A673 (cell line): ENCODE measurements at regions not wholly inside any gene's neighbourhood (a gene's known extent, or its start where the extent isn't known, plus 50 kb on each side); places are given as distances from the start of the nearest gene placed in this dataset.

Source experiments
- BruUV-seq: library from RNA; stranded (reverse); fragments of 400-500 nt; replicated peaks from 2 replicates; lab custom pipeline; 2021; lab: Mats Ljungman, UMichigan
- CTCF ChIA-PET: fragments of 300-600 bp; sonication (Branson Sonifier 250); formaldehyde crosslinking; loops from one replicate; lab custom pipeline; 2022; ENCODE audit warnings: antibody characterized with exemption; lab: Charles Lee
- POLR2A ChIA-PET: fragments of 300-600 bp; sonication (Branson Sonifier 250); formaldehyde crosslinking; loops from one replicate; lab custom pipeline; 2022; ENCODE audit warnings: antibody characterized with exemption; ENCODE audit not compliant: low non-redundant PET; lab: Charles Lee
- DNase-seq: peaks from one replicate; pipeline ENCODE4 v3.0.0-alpha.2; 2015; ENCODE audit warnings: low spot score
- H3K27ac ChIP-seq: fragments of 200-600 bp; sonication (generic); 2 replicates; pipeline ENCODE4 v1.5.1; 2016; ENCODE audit warnings: mixed run types, low read depth, mild to moderate bottlenecking, mixed read lengths, antibody characterized with exemption, low read length; ENCODE audit not compliant: poor library complexity, severe bottlenecking
- H3K27me3 ChIP-seq: fragments of 200-600 bp; sonication (generic); replicated peaks from 2 replicates; pipeline ENCODE4 v1.6.1; 2017; ENCODE audit warnings: mixed run types, low read depth, mild to moderate bottlenecking, mixed read lengths, antibody characterized with exemption, low read length; ENCODE audit not compliant: insufficient read depth, poor library complexity
- H3K36me3 ChIP-seq: fragments of 200-600 bp; sonication (generic); 2 replicates; pipeline ENCODE4 v1.6.1; 2016; ENCODE audit warnings: mixed run types, mild to moderate bottlenecking, mixed read lengths, antibody characterized with exemption, low read length; ENCODE audit not compliant: insufficient read depth, poor library complexity, severe bottlenecking
- H3K4me1 ChIP-seq: fragments of 200-600 bp; sonication (generic); 2 replicates; pipeline ENCODE4 v1.6.1; 2017; ENCODE audit warnings: mixed run types, mild to moderate bottlenecking, mixed read lengths, antibody characterized with exemption, low read length; ENCODE audit not compliant: insufficient read depth, poor library complexity, severe bottlenecking
- H3K4me3 ChIP-seq: fragments of 200-600 bp; sonication (generic); 2 replicates; pipeline ENCODE4 v1.5.1; 2016; ENCODE audit warnings: low read depth, mixed run types, mild to moderate bottlenecking, mixed read lengths, low read length; ENCODE audit not compliant: poor library complexity, severe bottlenecking
- H3K9me3 ChIP-seq: fragments of 200-600 bp; sonication (generic); 2 replicates; pipeline ENCODE4 v1.6.1; 2016; ENCODE audit warnings: mixed run types, low read depth, mild to moderate bottlenecking, mixed read lengths, antibody characterized with exemption, low read length; ENCODE audit not compliant: poor library complexity, severe bottlenecking
- CTCF ChIP-seq: fragments of 300-800, 200-600 bp; sonication (generic); conservative IDR thresholded peaks from 2 replicates; pipeline ENCODE4 v1.5.1; 2017; ENCODE audit warnings: low read depth, mild to moderate bottlenecking, antibody characterized with exemption, low read length, moderate library complexity, mixed read lengths
- EZH2 ChIP-seq: fragments of 200-600 bp; sonication (generic); IDR thresholded peaks from 2 replicates; pipeline ENCODE4 v1.6.1; 2017; ENCODE audit warnings: borderline replicate concordance, low read depth, mild to moderate bottlenecking, mixed read lengths, antibody characterized with exemption, low read length; ENCODE audit not compliant: poor library complexity, severe bottlenecking
- intact Hi-C: fragments of 100-400 bp; cut with micrococcal nuclease; formaldehyde crosslinking; loops from one replicate; pipeline ENCODE4 v1.10.0; 2022; ENCODE audit not compliant: unreplicated experiment

- Histone ChIP-seq H3K4me3 (no peak overlapping the region), H3K9me3 (no peaks in the 10 kb centered on the region), H3K4me1 (peaks cover 15% of the 10 kb centered on the region), H3K36me3 (no peaks in the 10 kb centered on the region), H3K27me3 (no peaks in the 10 kb centered on the region), H3K27ac (no peak overlapping the region)
- no peak for TF ChIP-seq CTCF
- TF ChIP-seq EZH2 = no peak
- no TSS peak for BruUV-seq
- CTCF ChIA-PET = no interaction called here
- DNase-seq = no peak
- POLR2A ChIA-PET = no interaction called here
- intact Hi-C loops = no loop called here
Measured at GRCh38 chr2:224158061-224158460, 119.0 kb upstream of the SERPINE2 start.

GRCh38 chr2:224157655-224158054 is 118.6 kb upstream of the SERPINE2 start:
- TF ChIP-seq CTCF = no peak
- CTCF ChIA-PET = no interaction called here
- Histone ChIP-seq H3K4me1 (peaks cover 15% of the 10 kb centered on the region), H3K36me3 (no peaks in the 10 kb centered on the region), H3K9me3 (no peaks in the 10 kb centered on the region), H3K27ac (no peak overlapping the region), H3K27me3 (no peaks in the 10 kb centered on the region), H3K4me3 (no peak overlapping the region)
- intact Hi-C loops = no loop called here
- POLR2A ChIA-PET = no interaction called here
- no TSS peak for BruUV-seq
- no peak for DNase-seq

- Histone ChIP-seq H3K27me3 (no peaks in the 10 kb centered on the region), H3K36me3 (no peaks in the 10 kb centered on the region), H3K4me3 (no peak overlapping the region), H3K27ac (no peak overlapping the region), H3K4me1 (peaks cover 15% of the 10 kb centered on the region), H3K9me3 (no peaks in the 10 kb centered on the region)
- intact Hi-C loops = no loop called here
- POLR2A ChIA-PET = no interaction called here
- BruUV-seq = no TSS peak
- CTCF ChIA-PET = no interaction called here
- TF ChIP-seq EZH2 (no peak), CTCF (no peak)
- no peak for DNase-seq
Measured at GRCh38 chr2:224156436-224156835, 117.3 kb upstream of the SERPINE2 start.
